ENCODE measurements at regions not wholly inside any gene's neighbourhood (a gene's known extent, or its start where the extent isn't known, plus 50 kb on each side); places are given as distances from the start of the nearest gene placed in this dataset.

- no peak for DNase-seq (ENCODE audit: low read depth in 3 of 3)
Observed at GRCh38 chr2:60400462-60401246, 152.8 kb downstream of the BCL11A start.

GRCh38 chr2:60394463-60394862 lies 159.0 kb downstream of the BCL11A start:
- DNase-seq (ENCODE audit: low read depth in 3 of 3) = no peak

- no peak for DNase-seq (ENCODE audit: low read depth in 3 of 3)
Observed at GRCh38 chr2:60391649-60392375, 161.6 kb downstream of the BCL11A start.

- DNase-seq (ENCODE audit: low read depth in 3 of 3) = no peak
Observed at GRCh38 chr2:60391230-60391629, 162.2 kb downstream of the BCL11A start.

- no peak for DNase-seq (ENCODE audit: low read depth in 3 of 3)
Observed at GRCh38 chr2:60386436-60386835, 167.0 kb downstream of the BCL11A start.

- no peak for DNase-seq (ENCODE audit: low read depth in 3 of 3)
Observed at GRCh38 chr2:60385648-60386047, 167.8 kb downstream of the BCL11A start.

- no peak for DNase-seq (ENCODE audit: low read depth in 3 of 3)
Observed at GRCh38 chr2:60383401-60384143, 169.9 kb downstream of the BCL11A start.

- no peak for DNase-seq (ENCODE audit: low read depth in 3 of 3)
Observed at GRCh38 chr2:60380411-60380810, 173.0 kb downstream of the BCL11A start.

- no peak for DNase-seq (ENCODE audit: low read depth in 3 of 3)
Observed at GRCh38 chr2:60379684-60380083, 173.8 kb downstream of the BCL11A start.

- DNase-seq (ENCODE audit: low read depth in 3 of 3) = no peak
Observed at GRCh38 chr2:60379216-60379615, 174.2 kb downstream of the BCL11A start.

GRCh38 chr2:60377825-60378224 lies 175.6 kb downstream of the BCL11A start:
- no peak for DNase-seq (ENCODE audit: low read depth in 3 of 3)

GRCh38 chr2:60376252-60376651 lies 177.2 kb downstream of the BCL11A start:
- DNase-seq (ENCODE audit: low read depth in 3 of 3) = no peak

- no peak for DNase-seq (ENCODE audit: low read depth in 3 of 3)
Observed at GRCh38 chr2:60371681-60372080, 181.8 kb downstream of the BCL11A start.

GRCh38 chr2:60371219-60371618 lies 182.2 kb downstream of the BCL11A start:
- no peak for DNase-seq (ENCODE audit: low read depth in 3 of 3)

- no peak for DNase-seq (ENCODE audit: low read depth in 3 of 3)
Observed at GRCh38 chr2:60370814-60371213, 182.6 kb downstream of the BCL11A start.

GRCh38 chr2:60368456-60368855 lies 185.0 kb downstream of the BCL11A start:
- no peak for DNase-seq (ENCODE audit: low read depth in 3 of 3)

- no peak for DNase-seq (ENCODE audit: low read depth in 3 of 3)
Observed at GRCh38 chr2:60366135-60366712, 187.2 kb downstream of the BCL11A start.

GRCh38 chr2:60365556-60365955 lies 187.9 kb downstream of the BCL11A start:
- no peak for DNase-seq (ENCODE audit: low read depth in 3 of 3)

GRCh38 chr2:60364491-60364890 lies 189.0 kb downstream of the BCL11A start:
- DNase-seq (ENCODE audit: low read depth in 3 of 3) = no peak

GRCh38 chr2:60361498-60361897 lies 192.0 kb downstream of the BCL11A start:
- DNase-seq (ENCODE audit: low read depth in 3 of 3) = no peak

GRCh38 chr2:60359569-60359968 lies 193.9 kb downstream of the BCL11A start:
- no peak for DNase-seq (ENCODE audit: low read depth in 3 of 3)

- DNase-seq (ENCODE audit: low read depth in 3 of 3) = no peak
Observed at GRCh38 chr2:60358476-60358875, 195.0 kb downstream of the BCL11A start.

All from stimulated activated CD4-positive, alpha-beta T cell treated with anti-CD3 and anti-CD28 coated beads, TNF-alpha, amount 100 ng/mL, for 4 hours (primary cell).